ENCODE measurements at regions not wholly inside any gene's neighbourhood (a gene's known extent, or its start where the extent isn't known, plus 50 kb on each side); places are given as distances from the start of the nearest gene placed in this dataset.

- DNase-seq: no peak
These were observed 136.6 kb downstream of the RNF152 start for GRCh38 chr18:61756244-61756643.

GRCh38 chr18:61755555-61755954 lies 137.3 kb downstream of the RNF152 start:
- DNase-seq: no peak

GRCh38 chr18:61754039-61754583 lies 138.7 kb downstream of the RNF152 start:
- DNase-seq: no peak

- no peak for DNase-seq
These were observed 139.4 kb downstream of the RNF152 start for GRCh38 chr18:61753373-61753772.

- DNase-seq: no peak
These were observed 139.8 kb downstream of the RNF152 start for GRCh38 chr18:61752973-61753372.

- DNase-seq: no peak
These were observed 141.8 kb downstream of the RNF152 start for GRCh38 chr18:61750840-61751668.

GRCh38 chr18:61749546-61749945 lies 143.3 kb downstream of the RNF152 start:
- no peak for DNase-seq

GRCh38 chr18:61749031-61749430 lies 143.8 kb downstream of the RNF152 start:
- DNase-seq: no peak

- no peak for DNase-seq
These were observed 144.8 kb downstream of the RNF152 start for GRCh38 chr18:61748004-61748403.

GRCh38 chr18:61743775-61744531 lies 148.9 kb downstream of the RNF152 start:
- DNase-seq: no peak

GRCh38 chr18:61742565-61743429 lies 150.0 kb downstream of the RNF152 start:
- no peak for DNase-seq

GRCh38 chr18:61741881-61742454 lies 150.8 kb downstream of the RNF152 start:
- DNase-seq: no peak

GRCh38 chr18:61738488-61738887 lies 154.3 kb downstream of the RNF152 start:
- no peak for DNase-seq

GRCh38 chr18:61738042-61738441 lies 154.8 kb downstream of the RNF152 start:
- no peak for DNase-seq

GRCh38 chr18:61736133-61736532 lies 156.7 kb downstream of the RNF152 start:
- no peak for DNase-seq

- DNase-seq: no peak
These were observed 157.2 kb downstream of the RNF152 start for GRCh38 chr18:61735564-61736102.

GRCh38 chr18:61734396-61734795 lies 158.4 kb downstream of the RNF152 start:
- DNase-seq: no peak

- DNase-seq: no peak
These were observed 160.0 kb downstream of the RNF152 start for GRCh38 chr18:61732854-61733253.

- no peak for DNase-seq
These were observed 161.0 kb downstream of the RNF152 start for GRCh38 chr18:61731693-61732376.

GRCh38 chr18:61731178-61731577 lies 161.6 kb downstream of the RNF152 start:
- DNase-seq: no peak

- no peak for DNase-seq
These were observed 163.5 kb downstream of the RNF152 start for GRCh38 chr18:61729322-61729721.
